ENCODE measurements at regions not wholly inside any gene's neighbourhood (a gene's known extent, or its start where the extent isn't known, plus 50 kb on each side); places are given as distances from the start of the nearest gene placed in this dataset.

DNA sequence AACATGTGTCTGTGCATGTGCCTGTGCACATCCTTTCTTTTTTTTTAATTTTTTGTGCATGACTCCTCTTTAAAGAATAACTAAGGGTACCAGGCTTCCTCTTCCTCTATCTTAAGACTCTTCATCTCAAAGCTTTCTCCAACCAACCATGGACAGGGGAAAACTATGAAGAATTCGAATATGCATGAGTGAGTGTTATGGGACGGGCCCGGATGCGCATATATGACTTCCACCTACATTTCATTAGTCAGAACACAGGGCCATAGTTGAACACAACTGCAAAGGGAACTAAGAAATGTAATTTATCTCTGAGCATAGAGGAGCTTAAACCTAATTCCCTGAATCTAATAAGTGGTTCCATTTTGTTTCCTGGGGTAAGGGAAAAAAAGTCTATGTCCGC lies 270.3 kb upstream of the SORCS1 start:
- no peaks in the 10 kb centered on the region for H4K20me1 ChIP-seq (ENCODE audit: control insufficient read depth, insufficient read depth, low read length, poor library complexity, severe bottlenecking)
- H3K9ac ChIP-seq (ENCODE audit: low read length) = no peak overlapping the region
- TF ChIP-seq EZH2 (IDR thresholded peaks at IDR 0.05; ENCODE audit: borderline replicate concordance, insufficient read depth, low read depth, low read length, poor library complexity, severe bottlenecking) = no peak
- TF ChIP-seq, protein P1, sequence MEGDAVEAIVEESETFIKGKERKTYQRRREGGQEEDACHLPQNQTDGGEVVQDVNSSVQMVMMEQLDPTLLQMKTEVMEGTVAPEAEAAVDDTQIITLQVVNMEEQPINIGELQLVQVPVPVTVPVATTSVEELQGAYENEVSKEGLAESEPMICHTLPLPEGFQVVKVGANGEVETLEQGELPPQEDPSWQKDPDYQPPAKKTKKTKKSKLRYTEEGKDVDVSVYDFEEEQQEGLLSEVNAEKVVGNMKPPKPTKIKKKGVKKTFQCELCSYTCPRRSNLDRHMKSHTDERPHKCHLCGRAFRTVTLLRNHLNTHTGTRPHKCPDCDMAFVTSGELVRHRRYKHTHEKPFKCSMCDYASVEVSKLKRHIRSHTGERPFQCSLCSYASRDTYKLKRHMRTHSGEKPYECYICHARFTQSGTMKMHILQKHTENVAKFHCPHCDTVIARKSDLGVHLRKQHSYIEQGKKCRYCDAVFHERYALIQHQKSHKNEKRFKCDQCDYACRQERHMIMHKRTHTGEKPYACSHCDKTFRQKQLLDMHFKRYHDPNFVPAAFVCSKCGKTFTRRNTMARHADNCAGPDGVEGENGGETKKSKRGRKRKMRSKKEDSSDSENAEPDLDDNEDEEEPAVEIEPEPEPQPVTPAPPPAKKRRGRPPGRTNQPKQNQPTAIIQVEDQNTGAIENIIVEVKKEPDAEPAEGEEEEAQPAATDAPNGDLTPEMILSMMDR (IDR thresholded peaks at IDR 0.05) = no peak
- no CpG with 5 or more reads among the region's 5 CpGs for WGBS (ENCODE audit: insufficient coverage)
- Mint-ChIP-seq H3K27me3 (no peaks in the 10 kb centered on the region), H3K4me3 (no peak overlapping the region), H3K27ac (peak overlapping the region; percentile 5), H3K9me3 (ENCODE audit: insufficient read depth) (peaks cover 3% of the 10 kb centered on the region), H3K4me1 (peaks cover 14% of the 10 kb centered on the region)
- intact Hi-C loops (cut with micrococcal nuclease) = no loop called here
- no peak overlapping the region for H3K27ac ChIP-seq (ENCODE audit: low read length in 2 of 2)
- H2AFZ ChIP-seq (ENCODE audit: insufficient read depth, low read depth, low read length, poor library complexity, severe bottlenecking) = no peak overlapping the region
- no peaks in the 10 kb centered on the region for H3K79me2 ChIP-seq (ENCODE audit: control insufficient read depth, insufficient read depth, low read length)
- no peaks in the 10 kb centered on the region for H3K27me3 ChIP-seq (replicated peaks in 1 of 4; ENCODE audit: control extremely low read depth in 1 of 4, control insufficient read depth in 3 of 4, insufficient read depth in 4 of 4, low read length in 3 of 4)
- peak; percentile 64 for ATAC-seq (ENCODE audit: low read depth)
- peak; percentile 67 for DNase-seq
- H3K36me3 ChIP-seq (replicated peaks in 1 of 2; ENCODE audit: control extremely low read depth in 1 of 2, control insufficient read depth in 1 of 2, extremely low read depth in 1 of 2, insufficient read depth in 2 of 2, low read length in 1 of 2) = no peaks in the 10 kb centered on the region
- H3K4me2 ChIP-seq (replicated peaks; ENCODE audit: low read depth, low read length, poor library complexity, severe bottlenecking) = no peak overlapping the region
- H3K9me3 ChIP-seq (ENCODE audit: control extremely low read depth in 1 of 3, control insufficient read depth in 2 of 3, insufficient read depth in 1 of 3, low read length in 2 of 3) = no peaks in the 10 kb centered on the region
- H3K4me3 ChIP-seq (ENCODE audit: control extremely low read depth in 1 of 5, extremely low read depth in 1 of 5, insufficient read depth in 1 of 5, low read depth in 2 of 5, low read length in 4 of 5) = no peak overlapping the region
- H3K4me1 ChIP-seq (ENCODE audit: control insufficient read depth in 2 of 2, insufficient read depth in 2 of 2, low read length in 2 of 2) = peaks cover 0 to 39% of the 10 kb centered on the region in 2 donors
- POLR2A ChIA-PET = no interaction called here
- CTCF ChIA-PET = no interaction called here

DNA sequence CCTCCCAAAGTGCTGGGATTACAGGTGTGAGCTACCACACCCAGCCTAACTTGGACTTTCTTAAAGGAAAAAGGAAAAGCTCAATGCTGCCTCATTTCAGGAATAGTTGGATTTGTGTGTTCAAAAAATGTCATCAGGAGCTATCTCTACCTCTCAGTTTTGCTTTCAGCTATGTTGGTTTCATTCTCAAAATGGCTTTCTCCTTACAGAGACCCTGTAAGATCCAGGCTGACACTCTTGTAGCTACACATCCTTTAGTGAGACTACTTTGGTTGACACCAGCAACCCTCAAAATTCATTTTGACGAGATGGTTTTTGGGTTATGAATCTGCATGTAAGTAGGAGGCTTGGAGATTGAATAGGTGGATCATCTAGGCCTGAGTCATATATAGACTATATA lies 269.7 kb upstream of the SORCS1 start:
- Histone ChIP-seq H3K27me3 (replicated peaks in 1 of 4; ENCODE audit: control extremely low read depth in 1 of 4, control insufficient read depth in 3 of 4, insufficient read depth in 4 of 4, low read length in 3 of 4) (no peaks in the 10 kb centered on the region), H4K20me1 (ENCODE audit: control insufficient read depth, insufficient read depth, low read length, poor library complexity, severe bottlenecking) (no peaks in the 10 kb centered on the region), H3K4me2 (replicated peaks; ENCODE audit: low read depth, low read length, poor library complexity, severe bottlenecking) (no peak overlapping the region), H3K4me1 (ENCODE audit: control insufficient read depth in 2 of 2, insufficient read depth in 2 of 2, low read length in 2 of 2) (peaks cover 0 to 39% of the 10 kb centered on the region in 2 donors), H3K27ac (ENCODE audit: low read length in 2 of 2) (no peak overlapping the region), H3K79me2 (ENCODE audit: control insufficient read depth, insufficient read depth, low read length) (no peaks in the 10 kb centered on the region), H3K9me3 (ENCODE audit: control extremely low read depth in 1 of 3, control insufficient read depth in 2 of 3, insufficient read depth in 1 of 3, low read length in 2 of 3) (no peaks in the 10 kb centered on the region), H2AFZ (ENCODE audit: insufficient read depth, low read depth, low read length, poor library complexity, severe bottlenecking) (no peak overlapping the region), H3K9ac (ENCODE audit: low read length) (no peak overlapping the region), H3K4me3 (ENCODE audit: control extremely low read depth in 1 of 5, extremely low read depth in 1 of 5, insufficient read depth in 1 of 5, low read depth in 2 of 5, low read length in 4 of 5) (no peak overlapping the region), H3K36me3 (replicated peaks in 1 of 2; ENCODE audit: control extremely low read depth in 1 of 2, control insufficient read depth in 1 of 2, extremely low read depth in 1 of 2, insufficient read depth in 2 of 2, low read length in 1 of 2) (no peaks in the 10 kb centered on the region)
- no peaks in the 10 kb centered on the region for H3K27me3 Mint-ChIP-seq
- H3K4me3 Mint-ChIP-seq = no peak overlapping the region
- H3K4me1 Mint-ChIP-seq = peaks cover 14% of the 10 kb centered on the region
- H3K27ac Mint-ChIP-seq = no peak overlapping the region
- POLR2A ChIA-PET = no interaction called here
- CTCF ChIA-PET = no interaction called here
- intact Hi-C loops (cut with micrococcal nuclease) = no loop called here
- ATAC-seq (ENCODE audit: low read depth) (no peak), DNase-seq (no peak)
- no peak for TF ChIP-seq EZH2 (IDR thresholded peaks at IDR 0.05; ENCODE audit: borderline replicate concordance, insufficient read depth, low read depth, low read length, poor library complexity, severe bottlenecking)
- TF ChIP-seq, protein P1 (IDR thresholded peaks at IDR 0.05) = no peak
- no CpG with 5 or more reads among the region's 1 CpG for WGBS (ENCODE audit: insufficient coverage)
- peaks cover 3% of the 10 kb centered on the region for H3K9me3 Mint-ChIP-seq (ENCODE audit: insufficient read depth)

Measured in B cell (primary cell).